ENCODE measurements at regions not wholly inside any gene's neighbourhood (a gene's known extent, or its start where the extent isn't known, plus 50 kb on each side); places are given as distances from the start of the nearest gene placed in this dataset.
A peak's percentile ranks its signal among the peaks of the same experiment; 100 is the strongest.

- DNase-seq, result no peak
Observed at GRCh38 chr4:182174979-182175378, 68.2 kb upstream of the TENM3 start.

- DNase-seq, result no peak
Observed at GRCh38 chr4:182175788-182176519, 67.2 kb upstream of the TENM3 start.

- DNase-seq, result no peak
Observed at GRCh38 chr4:182177166-182177565, 66.0 kb upstream of the TENM3 start.

GRCh38 chr4:182179105-182179504 is 64.1 kb upstream of the TENM3 start:
- no peak for DNase-seq

- DNase-seq, result no peak
Observed at GRCh38 chr4:182179751-182180150, 63.5 kb upstream of the TENM3 start.

- DNase-seq, result no peak
Observed at GRCh38 chr4:182185491-182185890, 57.7 kb upstream of the TENM3 start.

GRCh38 chr4:182187674-182188073 is 55.5 kb upstream of the TENM3 start:
- no peak for DNase-seq

GRCh38 chr4:182188622-182189021 is 54.6 kb upstream of the TENM3 start:
- DNase-seq, result no peak

GRCh38 chr4:182189103-182189878 is 53.9 kb upstream of the TENM3 start:
- DNase-seq, result peak; percentile 57

GRCh38 chr4:182190306-182190705 is 52.9 kb upstream of the TENM3 start:
- no peak for DNase-seq

- no peak for DNase-seq
Observed at GRCh38 chr4:182192511-182193181, 50.6 kb upstream of the TENM3 start.

- DNase-seq, result no peak
Observed at GRCh38 chr4:182193311-182193710, 49.9 kb upstream of the TENM3 start.
